Keratinocyte (primary cell): ENCODE measurements at regions not wholly inside any gene's neighbourhood (a gene's known extent, or its start where the extent isn't known, plus 50 kb on each side); places are given as distances from the start of the nearest gene placed in this dataset.

Experiments used
- EZH2 ChIP-seq: IDR thresholded peaks from one replicate; pipeline ENCODE4 v1.6.1; 2012; ENCODE audit warnings: inconsistent platforms, mild to moderate bottlenecking, low read length, moderate library complexity
- TF ChIP-seq, protein P1 (sequence below), 3 experiments: IDR thresholded peaks in 1 of 3; conservative IDR thresholded peaks in 1 of 3; optimal IDR thresholded peaks in 1 of 3; 2 replicates in 2 of 3; 3 replicates in 1 of 3; pipeline versions ENCODE3 to v1.5.1; 2011; ENCODE audit warnings: low read length in 3 of 3, mild to moderate bottlenecking in 3 of 3, moderate library complexity in 2 of 3, control low read depth in 1 of 3, inconsistent platforms in 1 of 3; ENCODE audit not compliant: insufficient read depth in 2 of 3; ENCODE audit errors: extremely low read depth in 1 of 3

DNA sequence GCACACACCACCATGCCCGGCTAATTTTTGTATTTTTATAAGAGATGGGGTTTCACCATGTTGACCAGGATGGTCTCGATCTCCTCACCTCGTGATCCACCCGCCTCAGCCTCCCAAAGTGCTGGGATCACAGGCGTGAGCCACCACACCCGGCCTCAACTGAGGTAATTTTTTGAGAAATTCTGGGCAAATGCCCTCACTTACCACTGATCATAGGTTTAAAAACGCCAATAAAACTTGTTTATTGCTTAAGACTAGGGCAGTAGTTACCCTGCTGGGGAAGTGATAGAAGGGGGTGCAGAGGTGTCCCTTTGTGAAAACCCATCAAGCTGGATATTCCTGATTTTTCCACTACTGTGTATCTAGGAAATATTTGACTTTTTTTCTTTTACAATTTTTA is 196.3 kb downstream of the BCAS1 start:
- no peak for TF ChIP-seq EZH2
- TF ChIP-seq, protein P1, sequence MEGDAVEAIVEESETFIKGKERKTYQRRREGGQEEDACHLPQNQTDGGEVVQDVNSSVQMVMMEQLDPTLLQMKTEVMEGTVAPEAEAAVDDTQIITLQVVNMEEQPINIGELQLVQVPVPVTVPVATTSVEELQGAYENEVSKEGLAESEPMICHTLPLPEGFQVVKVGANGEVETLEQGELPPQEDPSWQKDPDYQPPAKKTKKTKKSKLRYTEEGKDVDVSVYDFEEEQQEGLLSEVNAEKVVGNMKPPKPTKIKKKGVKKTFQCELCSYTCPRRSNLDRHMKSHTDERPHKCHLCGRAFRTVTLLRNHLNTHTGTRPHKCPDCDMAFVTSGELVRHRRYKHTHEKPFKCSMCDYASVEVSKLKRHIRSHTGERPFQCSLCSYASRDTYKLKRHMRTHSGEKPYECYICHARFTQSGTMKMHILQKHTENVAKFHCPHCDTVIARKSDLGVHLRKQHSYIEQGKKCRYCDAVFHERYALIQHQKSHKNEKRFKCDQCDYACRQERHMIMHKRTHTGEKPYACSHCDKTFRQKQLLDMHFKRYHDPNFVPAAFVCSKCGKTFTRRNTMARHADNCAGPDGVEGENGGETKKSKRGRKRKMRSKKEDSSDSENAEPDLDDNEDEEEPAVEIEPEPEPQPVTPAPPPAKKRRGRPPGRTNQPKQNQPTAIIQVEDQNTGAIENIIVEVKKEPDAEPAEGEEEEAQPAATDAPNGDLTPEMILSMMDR (optimal IDR thresholded peaks at IDR 0.05 in 1 of 3, IDR thresholded peaks at IDR 0.05 in 1 of 3, conservative IDR thresholded peaks at IDR 0.05 in 1 of 3; ENCODE audit: extremely low read depth in 1 of 3, insufficient read depth in 2 of 3, low read length in 3 of 3) = no peak
